GM12878 (cell line): ENCODE measurements at regions not wholly inside any gene's neighbourhood (a gene's known extent, or its start where the extent isn't known, plus 50 kb on each side); places are given as distances from the start of the nearest gene placed in this dataset.

Experiments used
- ATAC-seq: fragments of 200-7000 bp; cut with Tn5 transposase; 3 replicates; pipeline ENCODE4 v1.9.1; 2020; ENCODE audit warnings: mild to moderate bottlenecking, moderate library complexity
- BruUV-seq: library from RNA; stranded (reverse); fragments of 400-500 nt; replicated peaks from 2 replicates; lab custom pipeline; 2021; lab: Mats Ljungman, UMichigan
- CTCF ChIA-PET: fragments of 300-600 bp; sonication (Branson Sonifier 250); formaldehyde crosslinking; extraction: SDS; loops from one replicate; lab custom pipeline; 2021; ENCODE audit warnings: inconsistent platforms; lab: Yijun Ruan, JAX
- POLR2A ChIA-PET: fragments of 350-600 bp; formaldehyde crosslinking; extraction: SDS; loops from one replicate; lab custom pipeline; 2021; ENCODE audit warnings: inconsistent platforms; lab: Charles Lee
- RAD21 ChIA-PET: fragments of 300-600 bp; sonication (Branson Sonifier 250); formaldehyde crosslinking; loops from one replicate; lab custom pipeline; 2023; ENCODE audit warnings: antibody characterized with exemption; ENCODE audit not compliant: unreplicated experiment; lab: Charles Lee
- SMC1A ChIA-PET: fragments of 300-600 bp; sonication (Branson Sonifier 250); formaldehyde crosslinking; loops from one replicate; lab custom pipeline; 2023; ENCODE audit not compliant: unreplicated experiment, uncharacterized antibody; lab: Charles Lee
- DNase-seq: peaks from one replicate; pipeline ENCODE4 v3.0.0-alpha.2; 2011; ENCODE audit warnings: low read depth, low spot score
- FAIRE-seq: peaks from 3 replicates; lab custom pipeline; 2011; peaks lifted over from hg19 to GRCh38; lab: Jason Lieb, UNC
- H2AFZ ChIP-seq: 2 replicates; pipeline ENCODE4 v1.6.0; 2011; ENCODE audit warnings: low read depth, low read length, control low read depth; ENCODE audit not compliant: control insufficient read depth
- H3K27ac ChIP-seq: 2 replicates; pipeline ENCODE4 v1.5.1; 2011; ENCODE audit warnings: control low read depth; ENCODE audit not compliant: control insufficient read depth, insufficient read depth
- H3K27me3 ChIP-seq, 2 experiments: replicated peaks in 1 of 2; 2 replicates each; pipeline versions ENCODE4 v1.6.0 to v1.6.1; 2011; ENCODE audit warnings: low read length in 1 of 2; ENCODE audit not compliant: control insufficient read depth in 2 of 2, insufficient read depth in 2 of 2
- H3K36me3 ChIP-seq, 2 experiments: 2 replicates each; pipeline ENCODE4 v1.5.1; 2011; ENCODE audit warnings: low read length in 1 of 2; ENCODE audit not compliant: control insufficient read depth in 2 of 2, insufficient read depth in 2 of 2
- H3K4me1 ChIP-seq: 2 replicates; pipeline ENCODE4 v1.6.1; 2011; ENCODE audit warnings: mild to moderate bottlenecking, low read length, moderate library complexity, mixed read lengths; ENCODE audit not compliant: control insufficient read depth, insufficient read depth
- H3K4me2 ChIP-seq: 2 replicates; pipeline ENCODE4 v1.6.0; 2011; ENCODE audit warnings: control low read depth; ENCODE audit not compliant: control insufficient read depth, insufficient read depth
- H3K4me3 ChIP-seq: fragments of 200-600 bp; sonication (generic); 2 replicates; pipeline ENCODE4 v1.5.1; 2016
- H3K79me2 ChIP-seq: 2 replicates; pipeline ENCODE4 v1.6.0; 2011; ENCODE audit warnings: low read length; ENCODE audit not compliant: control insufficient read depth, insufficient read depth
- H3K9ac ChIP-seq: 2 replicates; pipeline ENCODE4 v1.8.0; 2011; ENCODE audit warnings: low read length, control low read depth, mixed read lengths; ENCODE audit not compliant: control insufficient read depth, insufficient read depth
- H3K9me3 ChIP-seq: replicated peaks from 3 replicates; pipeline ENCODE4 v1.5.1; 2011; ENCODE audit warnings: mild to moderate bottlenecking, low read length; ENCODE audit not compliant: control insufficient read depth, insufficient read depth
- H4K20me1 ChIP-seq: 2 replicates; pipeline ENCODE4 v1.6.0; 2011; ENCODE audit not compliant: control insufficient read depth, insufficient read depth
- CHD1 ChIP-seq: IDR thresholded peaks from 2 replicates; pipeline ENCODE4 v1.6.1; 2012; ENCODE audit warnings: low read depth, low read length, improper control_type of control experiment
- EP300 ChIP-seq, 2 experiments: fragments of 150-350 bp in 1 of 2; IDR thresholded peaks; 2 replicates each; pipeline ENCODE4 v1.6.1; 2011 to 2012; ENCODE audit warnings: low read depth in 2 of 2, low read length in 2 of 2, borderline replicate concordance in 1 of 2, improper control_type of control experiment in 1 of 2, inconsistent platforms in 1 of 2; ENCODE audit not compliant: control insufficient read depth in 1 of 2
- JUND ChIP-seq: IDR thresholded peaks from 2 replicates; pipeline ENCODE4 v1.6.1; 2012; ENCODE audit warnings: low read depth, mild to moderate bottlenecking, low read length, improper control_type of control experiment, moderate library complexity
- KAT2A ChIP-seq: conservative IDR thresholded peaks from 2 replicates; pipeline ENCODE4 v1.6.1; 2011; ENCODE audit warnings: low read depth, low read length; ENCODE audit not compliant: control insufficient read depth
- MTA2 ChIP-seq: fragments of 450-650 bp; IDR thresholded peaks from 2 replicates; pipeline ENCODE4 v1.6.1; 2016; ENCODE audit warnings: low read depth, mild to moderate bottlenecking, moderate library complexity
- NFXL1 ChIP-seq: fragments of 450-650 bp; IDR thresholded peaks from 2 replicates; pipeline ENCODE4 v1.6.1; 2017; ENCODE audit warnings: antibody characterized with exemption, mild to moderate bottlenecking, borderline replicate concordance
- POLR2A ChIP-seq: IDR thresholded peaks from 2 replicates; pipeline ENCODE4 v1.6.1; 2011; ENCODE audit warnings: low read depth, mild to moderate bottlenecking, low read length
- RBBP5 ChIP-seq: fragments of 200-600 bp; sonication (generic); conservative IDR thresholded peaks from 2 replicates; pipeline ENCODE4 v1.6.1; 2016
- RELA ChIP-seq: fragments of 450-650 bp; IDR thresholded peaks from 2 replicates; pipeline ENCODE4 v1.8.0; 2014; ENCODE audit warnings: borderline replicate concordance; ENCODE audit not compliant: partially characterized antibody
- SIX5 ChIP-seq: IDR thresholded peaks from 2 replicates; pipeline ENCODE4 v1.6.1; 2011; ENCODE audit warnings: mild to moderate bottlenecking, low read depth, low read length, moderate library complexity; ENCODE audit not compliant: severe bottlenecking
- SMAD5 ChIP-seq: IDR thresholded peaks from 2 replicates; pipeline ENCODE4 v1.6.1; 2016; ENCODE audit warnings: antibody characterized with exemption, low read depth
- ZNF622 ChIP-seq: fragments of 450-650 bp; IDR thresholded peaks from 2 replicates; pipeline ENCODE4 v1.6.1; 2017; ENCODE audit warnings: mild to moderate bottlenecking, inconsistent platforms
- WGBS: methylation state at CpG from one replicate; pipeline ENCODE4 v1.1.6; 2016; ENCODE audit warnings: low lambda C conversion rate; ENCODE audit not compliant: insufficient replicate concordance, insufficient coverage; ENCODE audit errors: missing lambda C conversion rate; 5-methylcytosine and 5-hydroxymethylcytosine counted together
- in situ Hi-C: fragments of 300-500 bp; cut with MboI; formaldehyde crosslinking; loops from 9 replicates; pipeline ENCODE4 v1.14.3; 2018; ENCODE audit warnings: mixed read lengths
- intact Hi-C: fragments of 100-400 bp; cut with micrococcal nuclease; formaldehyde crosslinking; loops from one replicate; pipeline ENCODE4 v1.14.2; 2022; ENCODE audit not compliant: unreplicated experiment
- TF ChIP-seq, protein P1 (sequence below): fragments of 450-650 bp; IDR thresholded peaks from 2 replicates; pipeline ENCODE4 v1.6.1; 2017; ENCODE audit warnings: borderline replicate concordance
- TF ChIP-seq, protein P2 (sequence below): fragments of 450-650 bp; IDR thresholded peaks from 2 replicates; pipeline ENCODE4 v1.6.1; 2017; ENCODE audit warnings: mild to moderate bottlenecking, moderate library complexity
- TF ChIP-seq, protein P3 (sequence below): fragments of 450-650 bp; IDR thresholded peaks from 2 replicates; pipeline ENCODE4 v1.6.1; 2016; ENCODE audit warnings: mild to moderate bottlenecking

DNA sequence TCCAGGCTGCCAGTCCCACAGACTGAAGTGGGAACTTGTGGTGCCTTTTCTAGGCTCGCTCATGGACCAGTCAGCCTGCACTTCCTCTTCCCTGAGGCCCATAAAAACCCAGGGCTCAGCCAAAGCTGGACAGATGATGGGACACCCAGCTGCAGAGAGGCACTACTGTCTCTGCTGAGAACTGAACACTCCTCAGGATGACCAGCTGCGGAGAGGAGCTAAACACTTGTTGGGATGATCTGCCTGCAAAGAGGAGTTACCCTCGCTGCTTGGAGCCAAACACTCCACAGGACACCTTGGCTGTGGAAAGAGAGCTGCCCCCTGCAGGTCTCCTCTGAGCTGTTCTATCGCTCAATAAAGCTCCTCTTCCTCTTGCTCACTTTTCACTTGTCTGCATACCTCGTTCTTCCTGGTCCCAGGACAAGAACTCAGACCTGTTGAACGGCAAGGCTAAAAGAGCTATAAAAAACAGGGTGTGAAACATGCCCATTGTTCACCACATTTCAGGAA lies 465.5 kb downstream of the GUCY1A2 start:
- 14% methylated on average over 6 of the region's 6 CpGs for WGBS
- H3K79me2 ChIP-seq = no peaks in the 10 kb centered on the region

More for the DNA sequence above, 465.5 kb downstream of the GUCY1A2 start:
- Histone ChIP-seq H3K9ac (no peak overlapping the region), H3K27me3 (no peaks in the 10 kb centered on the region), H4K20me1 (no peaks in the 10 kb centered on the region), H3K9me3 (no peaks in the 10 kb centered on the region; the same call in 2 of the 3 replicates), H3K4me1 (no peaks in the 10 kb centered on the region), H3K4me3 (no peak overlapping the region), H3K4me2 (no peak overlapping the region), H2AFZ (no peak overlapping the region), H3K36me3 (no peaks in the 10 kb centered on the region), H3K27ac (no peak overlapping the region)
- FAIRE-seq (no peak), ATAC-seq (no peak), DNase-seq (no peak)
- in situ Hi-C loops = no loop called here
- CTCF ChIA-PET = interaction anchor here (1.0 kb wide), 1 partner anchor 33 kb away, joined by 3 read pairs; no protein-coding TSS in a partner anchor
- TF ChIP-seq SIX5 = no peak
- TF ChIP-seq, protein P1, sequence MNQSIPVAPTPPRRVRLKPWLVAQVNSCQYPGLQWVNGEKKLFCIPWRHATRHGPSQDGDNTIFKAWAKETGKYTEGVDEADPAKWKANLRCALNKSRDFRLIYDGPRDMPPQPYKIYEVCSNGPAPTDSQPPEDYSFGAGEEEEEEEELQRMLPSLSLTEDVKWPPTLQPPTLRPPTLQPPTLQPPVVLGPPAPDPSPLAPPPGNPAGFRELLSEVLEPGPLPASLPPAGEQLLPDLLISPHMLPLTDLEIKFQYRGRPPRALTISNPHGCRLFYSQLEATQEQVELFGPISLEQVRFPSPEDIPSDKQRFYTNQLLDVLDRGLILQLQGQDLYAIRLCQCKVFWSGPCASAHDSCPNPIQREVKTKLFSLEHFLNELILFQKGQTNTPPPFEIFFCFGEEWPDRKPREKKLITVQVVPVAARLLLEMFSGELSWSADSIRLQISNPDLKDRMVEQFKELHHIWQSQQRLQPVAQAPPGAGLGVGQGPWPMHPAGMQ = no peak
- TF ChIP-seq POLR2A = no peak
- TF ChIP-seq, protein P2, sequence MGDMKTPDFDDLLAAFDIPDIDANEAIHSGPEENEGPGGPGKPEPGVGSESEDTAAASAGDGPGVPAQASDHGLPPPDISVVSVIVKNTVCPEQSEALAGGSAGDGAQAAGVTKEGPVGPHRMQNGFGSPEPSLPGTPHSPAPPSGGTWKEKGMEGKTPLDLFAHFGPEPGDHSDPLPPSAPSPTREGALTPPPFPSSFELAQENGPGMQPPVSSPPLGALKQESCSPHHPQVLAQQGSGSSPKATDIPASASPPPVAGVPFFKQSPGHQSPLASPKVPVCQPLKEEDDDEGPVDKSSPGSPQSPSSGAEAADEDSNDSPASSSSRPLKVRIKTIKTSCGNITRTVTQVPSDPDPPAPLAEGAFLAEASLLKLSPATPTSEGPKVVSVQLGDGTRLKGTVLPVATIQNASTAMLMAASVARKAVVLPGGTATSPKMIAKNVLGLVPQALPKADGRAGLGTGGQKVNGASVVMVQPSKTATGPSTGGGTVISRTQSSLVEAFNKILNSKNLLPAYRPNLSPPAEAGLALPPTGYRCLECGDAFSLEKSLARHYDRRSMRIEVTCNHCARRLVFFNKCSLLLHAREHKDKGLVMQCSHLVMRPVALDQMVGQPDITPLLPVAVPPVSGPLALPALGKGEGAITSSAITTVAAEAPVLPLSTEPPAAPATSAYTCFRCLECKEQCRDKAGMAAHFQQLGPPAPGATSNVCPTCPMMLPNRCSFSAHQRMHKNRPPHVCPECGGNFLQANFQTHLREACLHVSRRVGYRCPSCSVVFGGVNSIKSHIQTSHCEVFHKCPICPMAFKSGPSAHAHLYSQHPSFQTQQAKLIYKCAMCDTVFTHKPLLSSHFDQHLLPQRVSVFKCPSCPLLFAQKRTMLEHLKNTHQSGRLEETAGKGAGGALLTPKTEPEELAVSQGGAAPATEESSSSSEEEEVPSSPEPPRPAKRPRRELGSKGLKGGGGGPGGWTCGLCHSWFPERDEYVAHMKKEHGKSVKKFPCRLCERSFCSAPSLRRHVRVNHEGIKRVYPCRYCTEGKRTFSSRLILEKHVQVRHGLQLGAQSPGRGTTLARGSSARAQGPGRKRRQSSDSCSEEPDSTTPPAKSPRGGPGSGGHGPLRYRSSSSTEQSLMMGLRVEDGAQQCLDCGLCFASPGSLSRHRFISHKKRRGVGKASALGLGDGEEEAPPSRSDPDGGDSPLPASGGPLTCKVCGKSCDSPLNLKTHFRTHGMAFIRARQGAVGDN = no peak
- no peak for TF ChIP-seq JUND
- TF ChIP-seq CHD1 = no peak
- TF ChIP-seq EP300 (IDR thresholded peaks at IDR 0.05; ENCODE audit: borderline replicate concordance in 1 of 2, control insufficient read depth in 1 of 2, low read depth in 2 of 2, low read length in 2 of 2) = no peak
- TF ChIP-seq ZNF622 = no peak
- no peak for TF ChIP-seq KAT2A
- TF ChIP-seq NFXL1 = no peak
- TF ChIP-seq MTA2 = no peak
- no peak for TF ChIP-seq SMAD5
- TF ChIP-seq, protein P3, sequence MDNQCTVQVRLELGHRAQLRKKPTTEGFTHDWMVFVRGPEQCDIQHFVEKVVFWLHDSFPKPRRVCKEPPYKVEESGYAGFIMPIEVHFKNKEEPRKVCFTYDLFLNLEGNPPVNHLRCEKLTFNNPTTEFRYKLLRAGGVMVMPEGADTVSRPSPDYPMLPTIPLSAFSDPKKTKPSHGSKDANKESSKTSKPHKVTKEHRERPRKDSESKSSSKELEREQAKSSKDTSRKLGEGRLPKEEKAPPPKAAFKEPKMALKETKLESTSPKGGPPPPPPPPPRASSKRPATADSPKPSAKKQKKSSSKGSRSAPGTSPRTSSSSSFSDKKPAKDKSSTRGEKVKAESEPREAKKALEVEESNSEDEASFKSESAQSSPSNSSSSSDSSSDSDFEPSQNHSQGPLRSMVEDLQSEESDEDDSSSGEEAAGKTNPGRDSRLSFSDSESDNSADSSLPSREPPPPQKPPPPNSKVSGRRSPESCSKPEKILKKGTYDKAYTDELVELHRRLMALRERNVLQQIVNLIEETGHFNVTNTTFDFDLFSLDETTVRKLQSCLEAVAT = no peak
- TF ChIP-seq RBBP5 = no peak
- no peak for TF ChIP-seq RELA
- POLR2A ChIA-PET = no interaction called here
- BruUV-seq = no TSS peak
- SMC1A ChIA-PET = no interaction called here
- intact Hi-C loops = no loop called here
- RAD21 ChIA-PET = no interaction called here
